HG02884 (cell line): ENCODE measurements at regions not wholly inside any gene's neighbourhood (a gene's known extent, or its start where the extent isn't known, plus 50 kb on each side); places are given as distances from the start of the nearest gene placed in this dataset.
"Not testable (repeated sequence)": the region's sequence is repeated elsewhere in the genome, so short reads cannot be mapped to it uniquely, and the experiment has no call there.

ENCODE experiments used
- ATAC-seq: cut with Tn5 transposase; IDR thresholded peaks from one replicate; pipeline ENCODE4 v1.9.1; 2021; ENCODE audit warnings: mild to moderate bottlenecking, moderate library complexity; ENCODE audit not compliant: unreplicated experiment

- ATAC-seq = no peak
Measured at GRCh38 chr4:162849937-162850336, 316.8 kb downstream of the NAF1 start.

GRCh38 chr4:162847945-162848549, 318.6 kb downstream of the NAF1 start:
- no peak for ATAC-seq

- no peak for ATAC-seq
Measured at GRCh38 chr4:162841753-162842152, 324.9 kb downstream of the NAF1 start.

- ATAC-seq = no peak
Measured at GRCh38 chr4:162839814-162840213, 326.9 kb downstream of the NAF1 start.

GRCh38 chr4:162838671-162839070, 328.0 kb downstream of the NAF1 start:
- no peak for ATAC-seq

GRCh38 chr4:162837679-162838078, 329.0 kb downstream of the NAF1 start:
- ATAC-seq = no peak

- ATAC-seq = no peak
Measured at GRCh38 chr4:162837241-162837640, 329.4 kb downstream of the NAF1 start.

GRCh38 chr4:162836773-162837172, 329.9 kb downstream of the NAF1 start:
- ATAC-seq = no peak

- ATAC-seq = not testable (repeated sequence)
Measured at GRCh38 chr4:162836258-162836657, 330.4 kb downstream of the NAF1 start.

GRCh38 chr4:162830899-162831298, 335.8 kb downstream of the NAF1 start:
- ATAC-seq = no peak

- not testable (repeated sequence) for ATAC-seq
Measured at GRCh38 chr4:162817374-162817773, 349.3 kb downstream of the NAF1 start.

GRCh38 chr4:162804351-162804924, 362.3 kb downstream of the NAF1 start:
- no peak for ATAC-seq

GRCh38 chr4:162803378-162803777, 363.3 kb downstream of the NAF1 start:
- no peak for ATAC-seq

- no peak for ATAC-seq
Measured at GRCh38 chr4:162797108-162797507, 369.6 kb downstream of the NAF1 start.

GRCh38 chr4:162793571-162793970, 373.1 kb downstream of the NAF1 start:
- ATAC-seq = no peak

- ATAC-seq = no peak
Measured at GRCh38 chr4:162793004-162793403, 373.7 kb downstream of the NAF1 start.

- ATAC-seq = no peak
Measured at GRCh38 chr4:162791226-162791625, 375.5 kb downstream of the NAF1 start.

- no peak for ATAC-seq
Measured at GRCh38 chr4:162787120-162787519, 379.6 kb downstream of the NAF1 start.

GRCh38 chr4:162782778-162783525, 383.7 kb downstream of the NAF1 start:
- ATAC-seq = no peak

- ATAC-seq = no peak
Measured at GRCh38 chr4:162782096-162782777, 384.5 kb downstream of the NAF1 start.

GRCh38 chr4:162770761-162771490, 395.8 kb downstream of the NAF1 start:
- ATAC-seq = no peak
